ENCODE measurements at regions not wholly inside any gene's neighbourhood (a gene's known extent, or its start where the extent isn't known, plus 50 kb on each side); places are given as distances from the start of the nearest gene placed in this dataset.

- H3K9me2 ChIP-seq (ENCODE audit: insufficient read depth, low read length) = no peaks in the 10 kb centered on the region
- intact Hi-C loops (cut with micrococcal nuclease; ENCODE audit: unreplicated experiment) = no loop called here
- no peak overlapping the region for H3K4me3 ChIP-seq (ENCODE audit: low read depth, low read length, poor library complexity, severe bottlenecking)
- no peak for TF ChIP-seq CTCF (conservative IDR thresholded peaks at IDR 0.05; ENCODE audit: low read length)
- TF ChIP-seq EZH2phosphoT487 (IDR thresholded peaks at IDR 0.05; ENCODE audit: borderline replicate concordance, low read depth, low read length) = no peak
- H3K36me3 ChIP-seq (ENCODE audit: insufficient read depth, low read length) = no peaks in the 10 kb centered on the region
- no peaks in the 10 kb centered on the region for H3K9me3 ChIP-seq (ENCODE audit: low read length)
- no peaks in the 10 kb centered on the region for H3K79me2 ChIP-seq (ENCODE audit: insufficient read depth, low read depth, low read length)
- H3K27ac ChIP-seq (ENCODE audit: low read depth, low read length, poor library complexity, severe bottlenecking) = no peak overlapping the region
- BruUV-seq (replicated peaks) = no TSS peak
- H3K4me1 ChIP-seq (ENCODE audit: insufficient read depth, low read length, poor library complexity, severe bottlenecking) = no peaks in the 10 kb centered on the region
- H4K20me1 ChIP-seq (ENCODE audit: insufficient read depth, low read length) = no peaks in the 10 kb centered on the region
- H2AFZ ChIP-seq (ENCODE audit: low read length) = no peak overlapping the region
- no peak overlapping the region for H3K4me2 ChIP-seq (ENCODE audit: low read length)
- DNase-seq (ENCODE audit: low spot score) = no peak
- ChIA-PET CTCF (ENCODE audit: unreplicated experiment) (no interaction called here), POLR2A (interaction anchor here (0.6 kb wide), 1 partner anchor 343 kb away, joined by 3 read pairs; no protein-coding TSS in a partner anchor)
These were observed 83.4 kb upstream of the TRABD2B start for GRCh38 chr1:48080331-48081255.

- ChIA-PET POLR2A (no interaction called here), CTCF (ENCODE audit: unreplicated experiment) (no interaction called here)
- intact Hi-C loops (cut with micrococcal nuclease; ENCODE audit: unreplicated experiment) = no loop called here
- BruUV-seq (replicated peaks) = no TSS peak
- Histone ChIP-seq H4K20me1 (ENCODE audit: insufficient read depth, low read length) (no peaks in the 10 kb centered on the region), H3K4me3 (ENCODE audit: low read depth, low read length, poor library complexity, severe bottlenecking) (no peak overlapping the region), H3K4me1 (ENCODE audit: insufficient read depth, low read length, poor library complexity, severe bottlenecking) (no peaks in the 10 kb centered on the region), H2AFZ (ENCODE audit: low read length) (no peak overlapping the region), H3K4me2 (ENCODE audit: low read length) (no peak overlapping the region), H3K9me3 (ENCODE audit: low read length) (no peaks in the 10 kb centered on the region), H3K79me2 (ENCODE audit: insufficient read depth, low read depth, low read length) (no peaks in the 10 kb centered on the region), H3K9me2 (ENCODE audit: insufficient read depth, low read length) (no peaks in the 10 kb centered on the region), H3K27ac (ENCODE audit: low read depth, low read length, poor library complexity, severe bottlenecking) (no peak overlapping the region), H3K36me3 (ENCODE audit: insufficient read depth, low read length) (no peaks in the 10 kb centered on the region)
- no peak for DNase-seq (ENCODE audit: low spot score)
- TF ChIP-seq EZH2phosphoT487 (IDR thresholded peaks at IDR 0.05; ENCODE audit: borderline replicate concordance, low read depth, low read length) = no peak
- TF ChIP-seq CTCF (conservative IDR thresholded peaks at IDR 0.05; ENCODE audit: low read length) = no peak
These were observed 81.9 kb upstream of the TRABD2B start for GRCh38 chr1:48079096-48079495.

- CTCF ChIA-PET (ENCODE audit: unreplicated experiment) = no interaction called here
- no peak for DNase-seq (ENCODE audit: low spot score)
- no TSS peak for BruUV-seq (replicated peaks)
- Histone ChIP-seq H3K4me1 (ENCODE audit: insufficient read depth, low read length, poor library complexity, severe bottlenecking) (no peaks in the 10 kb centered on the region), H3K27ac (ENCODE audit: low read depth, low read length, poor library complexity, severe bottlenecking) (no peak overlapping the region), H3K9me2 (ENCODE audit: insufficient read depth, low read length) (no peaks in the 10 kb centered on the region), H4K20me1 (ENCODE audit: insufficient read depth, low read length) (no peaks in the 10 kb centered on the region), H3K9me3 (ENCODE audit: low read length) (no peaks in the 10 kb centered on the region), H3K36me3 (ENCODE audit: insufficient read depth, low read length) (no peaks in the 10 kb centered on the region), H2AFZ (ENCODE audit: low read length) (no peak overlapping the region), H3K79me2 (ENCODE audit: insufficient read depth, low read depth, low read length) (no peaks in the 10 kb centered on the region), H3K4me2 (ENCODE audit: low read length) (no peak overlapping the region), H3K4me3 (ENCODE audit: low read depth, low read length, poor library complexity, severe bottlenecking) (no peak overlapping the region)
- POLR2A ChIA-PET = no interaction called here
- TF ChIP-seq CTCF (conservative IDR thresholded peaks at IDR 0.05; ENCODE audit: low read length) = no peak
- TF ChIP-seq EZH2phosphoT487 (IDR thresholded peaks at IDR 0.05; ENCODE audit: borderline replicate concordance, low read depth, low read length) = no peak
- intact Hi-C loops (cut with micrococcal nuclease; ENCODE audit: unreplicated experiment) = no loop called here
These were observed 80.6 kb upstream of the TRABD2B start for GRCh38 chr1:48077795-48078222.
